Astrocyte (in vitro differentiated cells and primary cell): ENCODE measurements at regions not wholly inside any gene's neighbourhood (a gene's known extent, or its start where the extent isn't known, plus 50 kb on each side); places are given as distances from the start of the nearest gene placed in this dataset.

Source experiments
- DNase-seq: peaks from one replicate; pipeline ENCODE4 v3.0.0-alpha.2; 2010; ENCODE audit warnings: low read depth
- FAIRE-seq: peaks from 2 replicates; lab custom pipeline; 2011; peaks lifted over from hg19 to GRCh38; lab: Jason Lieb, UNC
- H2AFZ ChIP-seq: 2 replicates; pipeline ENCODE4 v1.6.0; 2012; ENCODE audit warnings: low read depth, low read length, inconsistent platforms
- H3K27ac ChIP-seq: 2 replicates; pipeline ENCODE4 v1.5.1; 2011; ENCODE audit warnings: low read depth, low read length, inconsistent platforms
- H3K27me3 ChIP-seq: 2 replicates; pipeline ENCODE4 v1.6.0; 2011; ENCODE audit warnings: low read length, inconsistent platforms; ENCODE audit not compliant: insufficient read depth
- H3K36me3 ChIP-seq: 2 replicates; pipeline ENCODE4 v1.5.1; 2011; ENCODE audit warnings: low read length, inconsistent platforms; ENCODE audit not compliant: insufficient read depth
- H3K4me1 ChIP-seq: 2 replicates; pipeline ENCODE4 v1.5.1; 2011; ENCODE audit warnings: low read length, inconsistent platforms; ENCODE audit not compliant: insufficient read depth
- H3K4me2 ChIP-seq: 2 replicates; pipeline ENCODE4 v1.6.0; 2012; ENCODE audit warnings: low read length, inconsistent platforms
- H3K4me3 ChIP-seq: 2 replicates; pipeline ENCODE4 v1.5.1; 2011; ENCODE audit warnings: low read depth, mild to moderate bottlenecking, low read length, inconsistent platforms; ENCODE audit not compliant: insufficient read depth
- H3K79me2 ChIP-seq: 2 replicates; pipeline ENCODE4 v1.6.0; 2012; ENCODE audit warnings: mild to moderate bottlenecking, low read length, inconsistent platforms; ENCODE audit not compliant: insufficient read depth
- H3K9ac ChIP-seq: 2 replicates; pipeline ENCODE4 v1.6.0; 2012; ENCODE audit warnings: mild to moderate bottlenecking, low read length, inconsistent platforms
- H3K9me3 ChIP-seq: 2 replicates; pipeline ENCODE4 v1.5.1; 2012; ENCODE audit warnings: low read depth, mild to moderate bottlenecking, low read length, inconsistent platforms; ENCODE audit not compliant: insufficient read depth
- H4K20me1 ChIP-seq: 2 replicates; pipeline ENCODE4 v1.6.0; 2012; ENCODE audit warnings: low read length, inconsistent platforms; ENCODE audit not compliant: insufficient read depth
- H3K27ac Mint-ChIP-seq: one replicate; pipeline ENCODE4 v1.8.0; 2021; ENCODE audit warnings: mild to moderate bottlenecking, mixed read lengths; ENCODE audit not compliant: unreplicated experiment
- H3K27me3 Mint-ChIP-seq: one replicate; pipeline ENCODE4 v1.8.0; 2021; ENCODE audit warnings: low read depth, mixed read lengths; ENCODE audit not compliant: unreplicated experiment
- H3K36me3 Mint-ChIP-seq: one replicate; pipeline ENCODE4 v1.8.0; 2021; ENCODE audit warnings: low read depth, mixed read lengths; ENCODE audit not compliant: unreplicated experiment
- H3K4me1 Mint-ChIP-seq: one replicate; pipeline ENCODE4 v1.8.0; 2021; ENCODE audit warnings: low read depth, mixed read lengths; ENCODE audit not compliant: unreplicated experiment
- H3K4me3 Mint-ChIP-seq: one replicate; pipeline ENCODE4 v1.8.0; 2021; ENCODE audit warnings: mild to moderate bottlenecking, moderate library complexity, mixed read lengths; ENCODE audit not compliant: unreplicated experiment
- H3K9me3 Mint-ChIP-seq: one replicate; pipeline ENCODE4 v1.8.0; 2021; ENCODE audit warnings: mild to moderate bottlenecking, mixed read lengths; ENCODE audit not compliant: unreplicated experiment
- EZH2 ChIP-seq: IDR thresholded peaks from 2 replicates; pipeline ENCODE4 v1.6.1; 2012; ENCODE audit warnings: mild to moderate bottlenecking, low read length, inconsistent platforms; ENCODE audit not compliant: insufficient read depth
- TF ChIP-seq, protein P1 (sequence below): IDR thresholded peaks from 2 replicates; pipeline ENCODE4 v1.5.1; 2011; ENCODE audit warnings: low read depth, mild to moderate bottlenecking, inconsistent platforms, low read length, moderate library complexity; ENCODE audit not compliant: insufficient read depth

DNA sequence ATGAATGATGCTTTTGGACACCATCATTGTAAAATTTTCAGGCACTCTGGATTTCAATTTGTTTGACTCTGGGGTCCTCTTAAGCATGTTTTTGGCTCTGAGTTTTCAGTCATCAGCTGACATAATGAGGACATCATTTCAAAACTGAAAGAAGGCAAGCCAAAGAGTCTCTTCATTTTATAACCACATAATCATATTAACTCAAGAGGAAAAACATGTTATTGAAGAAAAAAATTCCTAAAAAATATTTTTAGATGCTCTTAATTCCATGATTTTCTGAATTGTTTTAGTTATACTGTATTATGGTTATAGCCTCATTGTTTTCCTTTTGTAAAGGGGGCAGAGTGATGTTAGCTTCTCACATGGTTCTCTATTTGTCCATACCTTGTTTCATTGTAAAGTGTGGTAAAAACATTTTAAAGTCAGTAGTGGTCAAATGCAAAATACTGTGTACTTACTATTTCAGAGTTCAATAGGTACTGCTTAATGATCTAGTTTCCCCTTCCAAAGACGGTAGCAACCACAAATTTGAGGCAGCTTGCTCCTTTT, 472.1 kb downstream of the DMRT2 start:
- Histone ChIP-seq H2AFZ (no peak overlapping the region), H3K9ac (no peak overlapping the region), H3K27ac (no peak overlapping the region), H3K36me3 (no peaks in the 10 kb centered on the region), H3K27me3 (no peaks in the 10 kb centered on the region), H4K20me1 (no peaks in the 10 kb centered on the region), H3K4me2 (no peak overlapping the region), H3K4me1 (no peaks in the 10 kb centered on the region), H3K9me3 (no peaks in the 10 kb centered on the region), H3K4me3 (no peak overlapping the region), H3K79me2 (no peaks in the 10 kb centered on the region)
- Mint-ChIP-seq H3K36me3 (no peaks in the 10 kb centered on the region), H3K27ac (no peak overlapping the region), H3K4me1 (no peaks in the 10 kb centered on the region), H3K27me3 (peaks cover 8% of the 10 kb centered on the region), H3K4me3 (no peak overlapping the region), H3K9me3 (no peaks in the 10 kb centered on the region)
- TF ChIP-seq, protein P1, sequence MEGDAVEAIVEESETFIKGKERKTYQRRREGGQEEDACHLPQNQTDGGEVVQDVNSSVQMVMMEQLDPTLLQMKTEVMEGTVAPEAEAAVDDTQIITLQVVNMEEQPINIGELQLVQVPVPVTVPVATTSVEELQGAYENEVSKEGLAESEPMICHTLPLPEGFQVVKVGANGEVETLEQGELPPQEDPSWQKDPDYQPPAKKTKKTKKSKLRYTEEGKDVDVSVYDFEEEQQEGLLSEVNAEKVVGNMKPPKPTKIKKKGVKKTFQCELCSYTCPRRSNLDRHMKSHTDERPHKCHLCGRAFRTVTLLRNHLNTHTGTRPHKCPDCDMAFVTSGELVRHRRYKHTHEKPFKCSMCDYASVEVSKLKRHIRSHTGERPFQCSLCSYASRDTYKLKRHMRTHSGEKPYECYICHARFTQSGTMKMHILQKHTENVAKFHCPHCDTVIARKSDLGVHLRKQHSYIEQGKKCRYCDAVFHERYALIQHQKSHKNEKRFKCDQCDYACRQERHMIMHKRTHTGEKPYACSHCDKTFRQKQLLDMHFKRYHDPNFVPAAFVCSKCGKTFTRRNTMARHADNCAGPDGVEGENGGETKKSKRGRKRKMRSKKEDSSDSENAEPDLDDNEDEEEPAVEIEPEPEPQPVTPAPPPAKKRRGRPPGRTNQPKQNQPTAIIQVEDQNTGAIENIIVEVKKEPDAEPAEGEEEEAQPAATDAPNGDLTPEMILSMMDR: no peak
- no peak for TF ChIP-seq EZH2
- no peak for DNase-seq
- no peak for FAIRE-seq

DNA sequence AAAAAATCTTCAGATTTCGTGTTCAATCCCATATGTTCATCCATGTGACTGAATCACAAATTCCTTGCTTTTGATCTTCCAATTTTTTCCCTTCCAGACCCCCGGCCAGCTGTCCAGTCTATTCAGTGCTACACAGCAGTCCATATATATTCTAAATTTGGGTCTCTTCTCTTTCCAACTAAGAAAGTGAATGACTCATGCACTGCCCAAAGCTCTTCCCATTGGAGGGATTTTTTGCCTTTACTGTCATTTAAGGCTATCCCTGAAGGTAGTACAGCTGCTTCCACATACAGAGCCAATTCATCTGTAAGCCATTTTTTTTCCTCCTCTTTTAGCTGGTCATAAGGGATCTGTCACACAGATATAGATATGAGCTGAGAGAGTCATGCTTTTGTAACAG, 478.3 kb downstream of the DMRT2 start:
- Histone ChIP-seq H3K27ac (no peak overlapping the region), H4K20me1 (no peaks in the 10 kb centered on the region), H3K9ac (no peak overlapping the region), H3K9me3 (peaks cover 10% of the 10 kb centered on the region), H3K36me3 (no peaks in the 10 kb centered on the region), H3K79me2 (no peaks in the 10 kb centered on the region), H3K4me1 (no peaks in the 10 kb centered on the region), H3K27me3 (no peaks in the 10 kb centered on the region), H2AFZ (no peak overlapping the region), H3K4me2 (no peak overlapping the region), H3K4me3 (no peak overlapping the region)
- H3K27ac Mint-ChIP-seq: no peak overlapping the region
- H3K36me3 Mint-ChIP-seq: no peaks in the 10 kb centered on the region
- H3K9me3 Mint-ChIP-seq: no peaks in the 10 kb centered on the region
- DNase-seq: no peak
- FAIRE-seq: no peak
- peaks cover 5% of the 10 kb centered on the region for H3K27me3 Mint-ChIP-seq
- no peak overlapping the region for H3K4me3 Mint-ChIP-seq
- TF ChIP-seq, protein P1: no peak
- TF ChIP-seq EZH2: no peak
- no peaks in the 10 kb centered on the region for H3K4me1 Mint-ChIP-seq

GRCh38 chr9:1530696-1531095, 480.5 kb downstream of the DMRT2 start:
- DNase-seq (no peak), FAIRE-seq (no peak)
- Mint-ChIP-seq H3K9me3 (no peaks in the 10 kb centered on the region), H3K4me1 (no peaks in the 10 kb centered on the region), H3K4me3 (no peak overlapping the region), H3K27me3 (peaks cover 10% of the 10 kb centered on the region), H3K27ac (no peak overlapping the region), H3K36me3 (no peaks in the 10 kb centered on the region)
- peaks cover 10% of the 10 kb centered on the region for H3K9me3 ChIP-seq
- no peak overlapping the region for H3K27ac ChIP-seq
- H3K79me2 ChIP-seq: no peaks in the 10 kb centered on the region
- no peak overlapping the region for H3K4me2 ChIP-seq
- H3K4me1 ChIP-seq: no peaks in the 10 kb centered on the region
- TF ChIP-seq, protein P1: no peak
- TF ChIP-seq EZH2: no peak
- no peak overlapping the region for H2AFZ ChIP-seq
- H3K36me3 ChIP-seq: no peaks in the 10 kb centered on the region
- H3K4me3 ChIP-seq: no peak overlapping the region
- H4K20me1 ChIP-seq: no peaks in the 10 kb centered on the region
- H3K27me3 ChIP-seq: no peaks in the 10 kb centered on the region
- H3K9ac ChIP-seq: no peak overlapping the region
